HG03039 (cell line): ENCODE measurements at regions not wholly inside any gene's neighbourhood (a gene's known extent, or its start where the extent isn't known, plus 50 kb on each side); places are given as distances from the start of the nearest gene placed in this dataset.

Experiments used
- ATAC-seq: cut with Tn5 transposase; IDR thresholded peaks from one replicate; pipeline ENCODE4 v1.9.1; 2021; ENCODE audit warnings: mild to moderate bottlenecking, moderate library complexity; ENCODE audit not compliant: unreplicated experiment

DNA sequence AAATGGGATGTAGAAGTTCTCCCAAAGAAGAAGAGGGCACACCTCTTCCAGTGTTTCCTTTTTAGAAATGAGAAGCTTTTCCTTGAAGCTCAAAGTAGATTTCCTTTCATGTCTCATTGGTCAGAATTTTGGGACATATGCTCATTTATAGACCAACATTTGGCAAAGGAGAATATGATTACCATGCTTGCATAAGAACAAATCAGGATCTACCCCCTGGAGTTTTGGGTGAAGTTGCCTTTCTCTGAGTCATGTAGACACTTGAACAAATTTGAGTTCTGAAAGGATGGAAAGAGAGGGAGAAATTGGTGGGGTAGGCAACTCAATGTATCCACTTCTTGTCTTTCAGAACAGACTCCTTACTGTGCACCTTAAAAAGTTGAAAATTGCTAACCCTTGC is 409.0 kb downstream of the SLC4A3 start:
- no peak for ATAC-seq

DNA sequence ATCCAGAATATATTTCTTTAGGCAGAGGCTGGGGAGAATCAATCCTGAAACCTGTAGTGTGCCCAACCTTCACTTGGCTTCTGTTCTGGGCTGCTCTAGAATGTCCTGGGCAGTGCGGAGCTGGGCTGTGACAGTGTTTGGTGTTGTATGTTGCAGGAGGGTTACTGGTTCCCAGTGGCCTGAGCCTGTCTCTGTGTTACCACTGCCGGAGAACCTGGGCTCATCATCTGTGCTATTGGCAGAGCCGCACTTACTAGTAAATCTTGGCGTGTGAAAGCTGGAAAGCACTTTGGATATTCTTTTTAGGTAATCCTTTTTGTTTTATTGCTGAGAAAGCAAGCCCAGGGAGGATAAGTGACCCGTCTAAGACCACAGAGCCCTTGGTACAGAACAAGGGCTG is 412.9 kb downstream of the SLC4A3 start:
- ATAC-seq, result no peak

DNA sequence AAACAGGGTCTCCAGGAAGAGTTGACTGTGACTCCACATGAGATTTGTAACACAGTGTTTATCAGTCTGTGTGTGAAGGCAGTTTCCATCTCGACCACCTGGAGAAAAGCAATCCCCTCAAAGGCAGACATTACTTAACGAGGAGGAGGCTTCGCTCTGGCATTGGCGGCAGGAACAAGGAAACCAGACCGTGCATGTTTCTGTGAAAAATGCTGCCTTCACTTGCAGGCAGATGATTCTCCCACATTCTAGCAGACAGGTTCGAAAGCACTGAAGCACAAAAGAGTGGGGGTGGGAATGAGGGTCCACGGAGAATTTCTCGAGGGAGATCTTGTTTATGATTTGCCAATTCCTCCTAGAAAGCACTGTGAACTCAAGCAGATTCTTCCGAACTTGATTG is 414.0 kb downstream of the SLC4A3 start:
- ATAC-seq, result no peak

DNA sequence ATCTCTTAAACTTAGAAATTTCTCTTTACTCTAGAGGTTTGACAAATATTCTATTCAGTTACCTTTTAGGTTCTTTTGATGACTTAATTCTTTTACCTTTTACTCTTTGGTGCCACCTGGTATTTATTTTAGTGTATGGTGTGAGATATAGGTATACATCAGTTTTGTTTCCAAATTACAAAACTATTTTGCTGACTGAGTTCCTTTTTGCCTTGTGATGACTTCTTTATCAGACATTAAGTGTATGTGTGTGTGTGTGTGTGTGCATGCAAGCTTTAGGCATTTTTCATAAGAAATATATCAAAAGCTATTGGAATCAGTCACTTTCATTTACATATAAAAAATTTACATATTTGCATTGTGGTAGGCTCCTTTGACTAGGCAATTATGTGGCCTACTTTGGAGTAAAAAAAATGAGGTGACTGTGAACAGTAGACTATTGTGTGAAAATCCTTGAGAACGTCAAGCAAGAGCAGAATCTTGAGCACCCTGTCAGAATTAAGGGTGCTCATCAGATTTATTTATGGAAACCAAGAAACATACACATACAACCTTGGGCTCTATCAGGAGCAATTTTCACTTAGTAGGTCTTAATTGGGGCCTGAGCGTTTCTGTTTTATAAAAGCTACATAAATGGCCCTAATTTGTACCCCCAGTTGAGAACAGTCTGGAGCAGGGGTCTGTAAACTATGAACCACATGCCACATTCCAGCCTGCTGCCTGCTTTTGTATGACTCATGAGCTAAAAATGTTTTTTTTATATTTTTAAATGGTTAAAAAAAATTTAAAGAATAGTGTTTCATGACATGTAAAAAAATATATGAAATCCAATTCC is 415.9 kb downstream of the SLC4A3 start:
- no peak for ATAC-seq

DNA sequence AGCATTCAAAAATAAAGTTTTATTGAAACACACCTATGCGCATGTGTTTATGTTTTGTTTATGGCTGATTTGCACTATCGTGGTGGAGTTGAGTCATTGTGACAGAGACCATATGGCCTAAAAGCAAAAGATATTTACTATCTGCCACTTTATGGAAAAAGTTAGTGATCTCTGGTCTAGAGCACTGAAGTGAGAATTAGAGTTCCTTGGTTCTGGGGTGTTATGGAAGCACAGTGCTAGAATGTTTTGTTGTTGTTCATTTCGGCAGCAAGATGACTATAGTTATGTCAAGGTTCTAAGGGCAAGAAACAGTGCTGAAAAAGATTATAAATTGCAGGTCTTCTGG is 416.5 kb downstream of the SLC4A3 start:
- ATAC-seq, result no peak

DNA sequence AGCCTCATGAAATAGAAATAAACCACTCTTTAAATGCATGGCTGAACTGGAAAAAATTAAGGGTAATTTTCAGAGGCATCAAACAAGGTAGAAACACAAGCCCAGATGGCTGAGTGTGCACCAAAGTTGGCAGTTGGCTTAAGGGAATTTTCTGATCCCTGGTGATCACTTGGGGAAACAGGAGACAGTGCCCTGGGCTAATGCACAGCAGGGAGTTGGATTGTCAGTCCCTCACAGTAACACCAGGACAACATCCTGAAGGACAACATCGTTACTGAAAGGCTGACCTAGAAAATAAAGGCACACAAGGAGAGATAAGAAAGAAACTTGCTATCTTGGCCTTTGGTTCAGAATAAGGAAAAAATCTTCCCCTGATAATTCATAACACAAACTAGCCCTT is 417.0 kb downstream of the SLC4A3 start:
- no peak for ATAC-seq

DNA sequence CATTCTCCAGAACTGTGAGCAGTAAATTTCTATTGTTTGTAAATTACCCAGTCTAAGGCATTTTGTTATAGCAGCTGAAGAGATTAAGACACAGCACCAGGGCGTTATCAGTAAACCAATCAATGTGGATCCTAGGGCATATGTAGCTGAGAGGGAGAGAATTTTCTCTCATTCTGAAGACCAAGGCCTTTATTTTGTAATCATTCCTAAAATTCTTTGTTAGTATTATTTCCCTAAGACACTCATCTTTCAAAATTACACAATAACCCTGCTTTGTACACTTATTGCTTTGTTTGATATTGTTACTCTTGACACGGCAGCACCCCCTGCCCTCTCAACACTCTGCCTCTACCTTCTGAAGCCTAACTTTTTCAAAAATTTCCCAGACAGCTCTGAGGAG is 419.1 kb downstream of the SLC4A3 start:
- ATAC-seq, result no peak

DNA sequence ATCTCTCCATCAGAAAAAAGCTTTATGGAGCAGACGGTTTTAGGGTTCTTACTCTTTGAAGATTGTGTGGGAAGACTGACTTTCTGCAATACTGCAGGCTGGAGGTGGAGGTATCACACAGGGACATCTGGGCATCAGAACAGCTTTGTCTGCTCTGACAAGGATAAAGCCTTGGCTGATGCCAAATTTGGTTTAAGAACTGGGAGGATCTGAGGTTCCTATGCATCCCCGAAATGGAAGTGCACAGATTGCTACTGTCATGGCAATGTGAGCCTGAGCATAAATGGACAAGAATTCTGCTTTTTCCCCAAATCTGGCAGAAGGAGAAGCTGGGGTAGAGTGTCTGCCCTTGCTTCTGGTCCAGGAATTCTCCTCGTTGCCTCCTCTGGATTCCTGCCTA is 424.3 kb downstream of the SLC4A3 start:
- no peak for ATAC-seq

DNA sequence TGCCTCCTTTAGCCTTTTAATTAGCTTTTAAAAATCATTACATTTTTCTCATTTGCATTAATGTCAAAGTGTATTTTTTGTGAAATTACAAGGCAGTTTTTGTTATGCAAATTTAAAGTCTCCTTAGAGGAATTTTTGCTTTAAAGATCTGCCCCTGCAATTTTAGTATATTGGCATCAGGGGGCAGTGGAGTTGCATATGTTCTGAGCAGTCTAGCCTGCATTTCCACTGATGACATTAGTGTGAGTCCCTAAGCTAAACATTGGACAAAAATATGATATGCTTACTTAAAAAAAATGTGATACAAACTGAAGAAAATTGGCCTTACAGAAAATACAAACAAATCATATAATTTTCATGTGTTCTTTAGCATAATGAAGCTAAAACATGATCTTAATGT is 426.5 kb downstream of the SLC4A3 start:
- ATAC-seq, result no peak

DNA sequence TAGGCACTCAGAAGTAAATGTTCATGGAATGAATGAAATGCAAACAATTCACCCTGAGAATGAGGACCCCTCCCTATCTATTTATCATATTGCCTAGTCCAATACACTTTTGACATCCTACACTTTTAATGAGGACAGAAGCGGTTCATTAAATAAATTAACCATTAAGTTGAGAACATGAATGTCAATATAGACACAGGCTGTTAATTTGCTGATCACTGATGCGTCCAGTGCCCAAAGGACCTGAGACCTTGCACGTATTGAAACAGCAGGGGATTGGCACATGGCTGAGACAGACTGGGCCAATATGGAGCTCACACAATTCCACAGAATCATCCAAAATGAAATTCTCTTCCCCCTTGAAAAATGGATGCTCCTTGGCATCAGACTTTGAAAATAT is 430.0 kb downstream of the SLC4A3 start:
- no peak for ATAC-seq

DNA sequence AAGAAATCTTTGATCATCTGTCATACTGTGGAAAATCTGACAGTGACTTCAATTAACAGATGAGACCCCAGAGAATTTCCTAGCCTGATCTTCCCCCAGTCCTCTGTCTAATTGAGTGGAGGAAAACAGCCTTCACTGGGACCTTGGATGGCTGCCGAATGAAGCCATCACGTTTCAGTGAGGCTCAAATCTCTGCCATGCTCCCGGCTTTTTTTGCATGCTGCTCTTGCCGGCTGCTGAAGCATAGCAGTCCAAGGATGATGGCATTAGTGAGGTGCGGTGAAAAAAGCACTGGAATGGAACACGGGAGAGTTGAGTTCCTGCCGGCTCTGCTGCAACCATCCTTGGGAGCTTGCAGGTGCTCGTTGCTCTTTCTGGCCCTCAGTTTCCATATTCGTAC is 430.5 kb downstream of the SLC4A3 start:
- ATAC-seq, result no peak

DNA sequence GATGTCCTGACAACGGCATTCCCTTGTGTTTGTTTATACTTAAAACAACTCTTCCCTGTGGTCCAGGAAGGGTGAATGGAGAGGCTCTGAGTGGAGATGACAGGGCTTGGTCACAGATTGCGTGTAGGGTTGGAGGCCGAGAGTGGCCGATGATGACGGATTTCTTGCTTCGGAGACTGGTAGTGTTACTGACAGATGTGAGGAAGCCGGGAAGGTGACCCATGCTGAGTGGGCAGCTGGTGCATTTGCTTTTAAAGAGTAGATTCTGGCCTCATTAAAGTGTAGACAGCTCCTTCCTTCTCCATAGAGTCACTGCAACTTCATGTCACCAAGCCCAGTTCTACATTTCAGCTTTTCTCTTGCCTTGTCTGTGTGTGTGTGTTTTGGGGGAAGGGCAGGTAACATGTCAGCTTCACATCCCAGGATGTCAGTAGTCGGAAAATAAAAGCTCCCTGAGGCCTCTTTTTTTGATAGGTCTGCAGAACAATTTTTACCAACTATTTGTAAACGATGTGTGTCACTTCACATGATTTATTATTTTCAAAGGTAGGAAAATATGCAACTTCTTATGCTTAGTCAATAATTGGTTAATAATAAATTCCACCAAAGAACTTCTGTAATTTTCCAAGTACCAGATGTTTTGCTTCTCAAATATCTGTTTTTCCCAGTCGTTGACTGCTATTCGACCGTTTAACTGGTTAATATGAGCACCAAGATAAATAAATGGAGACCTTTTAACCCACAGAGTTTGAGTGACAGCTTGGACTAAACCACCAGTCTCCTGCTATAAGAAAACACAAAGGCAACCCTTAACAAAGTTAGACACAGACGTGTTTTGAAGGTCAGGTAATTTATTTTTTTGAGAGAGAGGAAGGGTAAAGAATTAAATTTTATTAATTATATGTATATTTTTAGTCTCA is 436.9 kb downstream of the SLC4A3 start:
- no peak for ATAC-seq

DNA sequence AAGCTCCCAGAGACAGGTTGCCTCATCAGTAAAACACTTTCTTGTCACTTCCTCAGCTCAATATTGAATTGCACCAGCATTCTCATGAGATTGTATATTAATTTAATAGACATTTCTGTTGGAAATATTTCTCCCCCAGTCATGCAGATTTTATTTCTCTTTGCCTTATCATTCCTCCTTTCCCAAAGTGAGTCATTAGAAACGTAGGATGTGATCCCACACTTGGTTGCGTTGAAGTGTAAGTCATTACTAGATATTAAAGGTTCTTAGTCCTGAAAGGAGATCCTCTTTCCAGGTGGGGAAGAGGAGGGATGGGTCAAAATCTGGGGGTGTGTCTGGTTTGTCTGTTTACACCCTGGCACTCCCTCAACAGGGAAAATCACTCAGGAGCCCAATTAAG is 438.2 kb downstream of the SLC4A3 start:
- ATAC-seq, result no peak

DNA sequence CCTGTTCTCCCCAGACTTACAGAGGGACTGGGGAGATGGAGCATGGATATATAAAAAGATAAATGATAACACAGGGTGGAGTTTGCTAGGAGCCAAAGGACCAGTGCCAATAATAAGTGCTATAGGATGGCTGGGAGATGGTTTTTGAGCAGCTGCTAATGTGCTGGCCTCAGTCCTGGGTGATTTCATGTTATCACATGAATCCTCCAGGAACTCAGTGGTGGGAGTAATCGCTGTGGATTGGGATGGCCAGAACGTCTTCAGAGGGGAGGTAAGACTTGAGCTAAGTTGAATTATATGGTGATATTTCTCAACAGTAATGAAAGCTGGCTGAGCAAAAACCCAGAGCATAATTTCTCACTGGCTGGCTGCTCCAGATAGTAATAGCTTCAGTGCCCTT is 441.4 kb downstream of the SLC4A3 start:
- no peak for ATAC-seq

DNA sequence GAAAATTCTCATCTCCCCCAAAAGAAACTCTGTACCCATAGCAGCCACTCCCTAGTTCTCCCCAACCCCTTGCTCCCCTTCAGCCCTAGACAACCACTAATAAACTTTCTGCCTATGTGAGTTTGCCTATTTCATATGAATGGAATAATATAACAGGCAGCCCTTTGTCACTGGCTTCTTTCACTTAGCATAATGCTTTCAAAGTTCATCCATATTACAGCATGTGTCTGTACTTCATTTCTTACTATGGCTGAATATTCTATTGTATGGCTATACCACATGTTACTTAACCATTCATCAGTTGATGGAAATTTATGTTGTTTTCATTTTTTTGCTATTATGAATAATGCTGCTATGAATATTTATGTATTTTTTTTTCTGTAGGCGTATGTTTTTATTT is 442.9 kb downstream of the SLC4A3 start:
- ATAC-seq, result no peak

DNA sequence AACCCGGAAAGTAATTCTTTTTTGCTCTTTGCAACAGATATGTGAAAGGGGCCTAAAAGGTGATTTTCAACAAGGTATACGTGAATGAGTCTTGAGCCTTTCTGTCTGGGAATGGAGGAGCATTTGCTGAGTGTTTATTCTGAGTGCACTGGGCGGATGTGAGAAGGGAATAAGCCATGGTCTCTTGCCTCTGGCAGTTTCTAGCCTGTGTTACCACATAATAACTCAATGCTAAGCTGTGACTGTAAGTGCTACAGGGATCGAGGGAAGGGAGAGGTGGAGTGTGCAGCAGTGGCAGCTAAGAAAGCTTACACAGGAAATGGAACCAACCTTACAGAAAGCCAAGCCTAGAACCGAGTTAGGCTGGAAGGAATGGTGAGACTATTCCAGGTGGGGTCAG is 444.3 kb downstream of the SLC4A3 start:
- no peak for ATAC-seq

DNA sequence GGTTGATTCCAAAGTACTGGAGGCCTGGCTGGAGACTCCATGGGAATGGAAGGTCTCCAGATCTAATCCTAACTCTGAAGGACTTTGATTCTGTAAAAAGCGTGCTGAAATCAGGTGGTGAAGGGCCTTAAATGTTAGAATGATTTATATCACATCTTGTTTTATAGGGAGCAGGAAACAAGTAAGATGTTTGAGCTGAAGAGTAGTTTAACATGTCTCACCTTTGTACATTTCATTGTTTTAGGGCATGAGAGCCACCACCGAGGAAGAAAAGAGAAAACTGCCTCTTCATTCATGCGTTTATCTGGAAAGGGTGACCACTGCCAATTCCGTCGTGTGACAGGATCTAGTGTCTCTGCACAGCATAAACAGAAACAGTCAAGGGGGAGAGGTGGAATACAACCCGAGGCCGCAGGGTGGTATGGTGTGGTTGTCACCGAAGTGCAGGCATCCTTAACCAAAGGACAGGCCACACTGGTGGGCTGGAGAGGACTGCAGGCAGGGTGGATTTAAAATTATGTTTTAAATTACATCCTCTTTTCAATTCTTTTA is 445.3 kb downstream of the SLC4A3 start:
- no peak for ATAC-seq

DNA sequence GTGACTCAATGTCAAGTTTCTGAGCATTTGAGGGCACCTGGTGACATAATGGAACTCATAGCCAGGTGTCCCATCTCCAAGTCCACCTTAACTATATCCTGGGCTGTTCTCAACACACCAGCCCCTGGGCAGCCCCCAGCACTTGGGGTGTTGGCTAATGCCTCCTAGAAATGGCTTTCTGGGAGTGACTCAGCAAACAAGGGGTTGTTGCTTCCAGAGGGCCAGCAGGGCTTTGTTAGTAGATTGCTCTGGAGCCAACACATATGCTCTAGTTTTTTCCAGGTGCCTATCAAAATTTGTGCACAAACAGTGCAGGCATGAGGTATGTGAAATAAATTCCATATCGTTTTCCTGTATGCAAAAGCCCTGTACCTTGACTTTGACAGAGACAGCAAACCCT is 448.4 kb downstream of the SLC4A3 start:
- ATAC-seq, result no peak

DNA sequence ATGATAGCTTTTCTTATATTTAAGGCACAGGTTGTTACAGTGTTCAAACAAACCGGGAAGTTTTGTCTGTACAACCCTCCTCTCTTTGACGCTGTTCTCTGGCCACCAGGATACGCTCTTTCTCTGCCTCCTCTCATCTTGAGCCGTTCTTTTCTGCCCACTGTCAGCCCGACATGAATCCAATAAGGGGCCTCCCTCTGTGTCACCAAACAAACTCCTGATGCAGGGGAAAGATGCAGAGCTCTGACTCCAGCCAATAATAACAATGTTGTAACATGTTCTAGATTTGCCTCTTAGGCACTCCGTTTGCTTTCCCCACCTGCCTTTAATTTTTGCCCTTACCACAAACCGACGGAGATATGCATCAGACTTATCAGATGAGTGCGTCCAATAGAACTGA is 449.3 kb downstream of the SLC4A3 start:
- ATAC-seq, result no peak

DNA sequence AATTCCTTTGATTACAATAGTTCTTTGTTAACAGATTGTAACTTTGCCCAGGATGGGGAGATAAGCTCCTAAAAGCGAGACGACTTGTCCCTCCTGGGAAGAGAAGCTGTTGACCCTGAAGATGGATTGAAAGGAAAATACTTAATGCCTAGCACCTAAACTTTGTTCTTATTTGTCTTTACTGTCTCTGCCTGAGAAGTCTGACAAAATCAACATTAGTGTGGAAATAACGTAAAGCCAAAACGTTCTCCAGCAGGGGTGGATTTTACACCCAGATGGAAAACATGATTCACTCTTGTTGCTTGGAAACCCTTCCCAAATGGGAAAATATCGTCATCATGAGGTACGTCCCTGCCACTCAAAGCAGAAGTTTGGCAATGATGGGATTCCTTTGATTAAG is 450.1 kb downstream of the SLC4A3 start:
- no peak for ATAC-seq

DNA sequence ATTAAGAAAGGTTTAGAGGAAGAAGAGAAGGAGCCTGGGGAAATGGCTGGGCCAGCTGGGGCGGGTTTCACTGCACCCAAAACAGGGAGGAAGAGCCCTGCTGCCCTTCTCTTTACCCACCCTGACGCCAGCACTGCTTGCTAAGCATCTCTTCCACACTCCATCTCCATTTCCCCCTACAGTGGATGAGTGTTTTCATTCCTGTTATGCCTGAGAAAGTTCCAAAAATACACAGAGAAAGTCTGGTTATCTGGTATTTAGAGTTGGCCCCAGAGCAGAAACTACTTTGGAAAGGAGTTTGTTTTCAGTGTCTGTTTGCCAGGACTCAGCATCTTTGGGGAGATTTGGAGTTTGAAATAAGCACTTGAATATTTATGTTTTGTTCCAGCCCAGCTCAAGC is 451.0 kb downstream of the SLC4A3 start:
- no peak for ATAC-seq

DNA sequence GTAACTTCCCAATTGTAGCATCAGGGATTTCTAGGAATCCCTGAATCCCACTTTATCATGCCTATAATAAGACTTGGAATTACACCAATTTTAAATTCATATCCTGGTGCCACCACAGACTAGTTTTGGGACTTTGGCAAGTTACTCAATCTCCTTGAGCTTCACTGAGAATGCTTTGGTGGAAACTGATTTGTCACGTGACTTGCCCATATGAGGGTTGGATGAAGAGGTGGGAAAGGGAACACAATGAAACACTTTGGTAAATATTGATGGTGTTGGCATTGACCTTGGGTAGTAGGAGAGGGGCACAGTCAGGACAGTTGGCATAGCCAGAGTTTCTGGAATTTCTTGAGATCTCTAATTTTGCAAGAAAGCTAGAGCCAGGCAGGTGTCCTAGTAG is 452.2 kb downstream of the SLC4A3 start:
- no peak for ATAC-seq
